ENCODE measurements at regions not wholly inside any gene's neighbourhood (a gene's known extent, or its start where the extent isn't known, plus 50 kb on each side); places are given as distances from the start of the nearest gene placed in this dataset.
A peak's percentile ranks its signal among the peaks of the same experiment; 100 is the strongest.

GRCh38 chr9:103277240-103277639 is 282.1 kb downstream of the CYLC2 start:
- CTCF ChIA-PET (ENCODE audit: low intra/inter-chr PET ratio, low total read pairs): no interaction called here
- TF ChIP-seq MAFK (conservative IDR thresholded peaks at IDR 0.05 in 1 of 2, IDR thresholded peaks at IDR 0.05 in 1 of 2; ENCODE audit: low read length in 2 of 2) (peak; percentile 75 to 91), ZNF7 (CRISPR knock-in tag; IDR thresholded peaks at IDR 0.05) (no peak), ZNF816 (CRISPR knock-in tag; IDR thresholded peaks at IDR 0.05; ENCODE audit: borderline replicate concordance) (no peak), EEA1 (CRISPR knock-in tag; IDR thresholded peaks at IDR 0.05; ENCODE audit: borderline replicate concordance) (no peak), NR2C2 (CRISPR knock-in tag; IDR thresholded peaks at IDR 0.05; ENCODE audit: borderline replicate concordance) (no peak), ZNF850 (CRISPR knock-in tag; conservative IDR thresholded peaks at IDR 0.05) (no peak), ZNF567 (CRISPR knock-in tag; IDR thresholded peaks at IDR 0.05; ENCODE audit: borderline replicate concordance) (no peak), ZNF652 (CRISPR knock-in tag; IDR thresholded peaks at IDR 0.05; ENCODE audit: borderline replicate concordance, low read depth) (no peak), ZNF34 (CRISPR knock-in tag; IDR thresholded peaks at IDR 0.05; ENCODE audit: borderline replicate concordance) (no peak), CBFB (CRISPR knock-in tag; IDR thresholded peaks at IDR 0.05) (no peak), SAP130 (CRISPR knock-in tag; IDR thresholded peaks at IDR 0.05; ENCODE audit: low read depth) (no peak), ZNF841 (CRISPR knock-in tag; IDR thresholded peaks at IDR 0.05; ENCODE audit: borderline replicate concordance) (no peak), MAFF (IDR thresholded peaks at IDR 0.05; ENCODE audit: low read depth, low read length) (peak; percentile 83), ZNF564 (CRISPR knock-in tag; IDR thresholded peaks at IDR 0.05) (no peak), ETS1 (CRISPR knock-in tag; IDR thresholded peaks at IDR 0.05) (no peak), IKZF5 (CRISPR knock-in tag; IDR thresholded peaks at IDR 0.05) (no peak)
- TF ChIP-seq, protein P1, sequence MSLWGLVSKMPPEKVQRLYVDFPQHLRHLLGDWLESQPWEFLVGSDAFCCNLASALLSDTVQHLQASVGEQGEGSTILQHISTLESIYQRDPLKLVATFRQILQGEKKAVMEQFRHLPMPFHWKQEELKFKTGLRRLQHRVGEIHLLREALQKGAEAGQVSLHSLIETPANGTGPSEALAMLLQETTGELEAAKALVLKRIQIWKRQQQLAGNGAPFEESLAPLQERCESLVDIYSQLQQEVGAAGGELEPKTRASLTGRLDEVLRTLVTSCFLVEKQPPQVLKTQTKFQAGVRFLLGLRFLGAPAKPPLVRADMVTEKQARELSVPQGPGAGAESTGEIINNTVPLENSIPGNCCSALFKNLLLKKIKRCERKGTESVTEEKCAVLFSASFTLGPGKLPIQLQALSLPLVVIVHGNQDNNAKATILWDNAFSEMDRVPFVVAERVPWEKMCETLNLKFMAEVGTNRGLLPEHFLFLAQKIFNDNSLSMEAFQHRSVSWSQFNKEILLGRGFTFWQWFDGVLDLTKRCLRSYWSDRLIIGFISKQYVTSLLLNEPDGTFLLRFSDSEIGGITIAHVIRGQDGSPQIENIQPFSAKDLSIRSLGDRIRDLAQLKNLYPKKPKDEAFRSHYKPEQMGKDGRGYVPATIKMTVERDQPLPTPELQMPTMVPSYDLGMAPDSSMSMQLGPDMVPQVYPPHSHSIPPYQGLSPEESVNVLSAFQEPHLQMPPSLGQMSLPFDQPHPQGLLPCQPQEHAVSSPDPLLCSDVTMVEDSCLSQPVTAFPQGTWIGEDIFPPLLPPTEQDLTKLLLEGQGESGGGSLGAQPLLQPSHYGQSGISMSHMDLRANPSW (CRISPR knock-in tag; IDR thresholded peaks at IDR 0.05; ENCODE audit: borderline replicate concordance): no peak
- TF ChIP-seq, protein P2, sequence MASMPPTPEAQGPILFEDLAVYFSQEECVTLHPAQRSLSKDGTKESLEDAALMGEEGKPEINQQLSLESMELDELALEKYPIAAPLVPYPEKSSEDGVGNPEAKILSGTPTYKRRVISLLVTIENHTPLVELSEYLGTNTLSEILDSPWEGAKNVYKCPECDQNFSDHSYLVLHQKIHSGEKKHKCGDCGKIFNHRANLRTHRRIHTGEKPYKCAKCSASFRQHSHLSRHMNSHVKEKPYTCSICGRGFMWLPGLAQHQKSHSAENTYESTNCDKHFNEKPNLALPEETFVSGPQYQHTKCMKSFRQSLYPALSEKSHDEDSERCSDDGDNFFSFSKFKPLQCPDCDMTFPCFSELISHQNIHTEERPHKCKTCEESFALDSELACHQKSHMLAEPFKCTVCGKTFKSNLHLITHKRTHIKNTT (CRISPR knock-in tag; IDR thresholded peaks at IDR 0.05): no peak
- H3K9ac ChIP-seq (ENCODE audit: insufficient read depth, low read depth, low read length): no peak overlapping the region
- no peaks in the 10 kb centered on the region for H3K27me3 ChIP-seq (ENCODE audit: control insufficient read depth in 1 of 2, insufficient read depth in 2 of 2, low read length in 2 of 2)
- in situ Hi-C loops (cut with HindIII; ENCODE audit: extremely low pct_ligation_motif_present, low pct_unique_long_range_greater_than_20kb): no loop called here
- FAIRE-seq (no peak), ATAC-seq (no peak), DNase-seq (ENCODE audit: low spot score) (no peak)
- intact Hi-C loops (cut with micrococcal nuclease; ENCODE audit: unreplicated experiment): no loop called here
- WGBS (ENCODE audit: low lambda C conversion rate): 10% methylated on average over 4 of the region's 4 CpGs
- no peaks in the 10 kb centered on the region for H3K4me1 ChIP-seq (ENCODE audit: insufficient read depth, low read length)
- no peak overlapping the region for H2AFZ ChIP-seq (ENCODE audit: low read length)
- H4K20me1 ChIP-seq (ENCODE audit: insufficient read depth, low read length): no peaks in the 10 kb centered on the region
- no peak overlapping the region for H3K4me2 ChIP-seq (ENCODE audit: low read depth, low read length)
- no peaks in the 10 kb centered on the region for H3K36me3 ChIP-seq (replicated peaks in 1 of 2; ENCODE audit: control insufficient read depth in 1 of 2, insufficient read depth in 2 of 2, low read length in 2 of 2)
- POLR2A ChIA-PET: no interaction called here
- no TSS peak for BruUV-seq (replicated peaks)
- H3K27ac ChIP-seq (ENCODE audit: extremely low read length, insufficient read depth, low read length): no peak overlapping the region
- no peaks in the 10 kb centered on the region; the same call in 1 of the 2 replicates for H3K9me3 ChIP-seq (ENCODE audit: low read length)
- H3K79me2 ChIP-seq (ENCODE audit: insufficient read depth, low read length): no peaks in the 10 kb centered on the region
- H3K4me3 ChIP-seq (replicated peaks in 1 of 3; ENCODE audit: insufficient read depth in 1 of 3, low read depth in 2 of 3, low read length in 3 of 3): no peak overlapping the region
